GM18508 (cell line): ENCODE measurements at regions not wholly inside any gene's neighbourhood (a gene's known extent, or its start where the extent isn't known, plus 50 kb on each side); places are given as distances from the start of the nearest gene placed in this dataset.

Source experiments
- ATAC-seq: cut with Tn5 transposase; IDR thresholded peaks from one replicate; pipeline ENCODE4 v1.9.1; 2021; ENCODE audit warnings: moderate number of reproducible peaks; ENCODE audit not compliant: insufficient read depth, unreplicated experiment

DNA sequence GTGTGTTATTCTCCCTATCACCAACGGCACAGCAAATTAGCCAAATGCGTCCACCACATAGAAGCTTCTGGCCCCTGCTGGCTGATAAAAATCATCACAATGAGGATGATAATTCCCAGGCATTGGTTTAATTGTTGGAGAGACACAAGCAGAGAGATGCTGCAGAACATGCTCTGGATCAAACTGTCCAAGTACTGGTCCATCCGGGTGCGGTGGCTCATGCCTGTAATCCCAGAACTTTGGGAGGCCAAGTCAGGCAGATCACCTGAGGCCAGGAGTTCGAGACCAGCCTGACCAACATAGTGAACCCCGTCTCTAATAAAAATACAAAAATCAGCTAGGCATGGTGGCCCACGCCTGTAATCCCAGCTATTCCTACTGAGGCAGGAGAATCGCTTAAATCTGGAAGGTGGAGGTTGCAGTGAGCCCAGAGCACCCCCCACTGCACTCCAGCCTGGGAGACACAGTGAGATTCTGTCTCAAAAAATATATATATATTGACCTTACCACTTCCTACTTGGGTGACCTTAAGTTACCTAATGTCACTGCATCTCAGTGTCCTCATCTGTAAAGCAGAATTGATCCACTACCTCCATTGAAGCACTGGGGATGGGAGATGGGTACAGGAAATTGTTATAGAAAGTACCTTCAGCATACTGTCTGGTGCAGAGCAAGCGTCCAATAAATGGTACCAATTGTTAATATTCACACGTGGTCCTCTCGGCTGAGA, 83.7 kb upstream of the EGLN3 start:
- no peak for ATAC-seq

- no peak for ATAC-seq
Measured at GRCh38 chr14:34032720-34033119, 81.8 kb upstream of the EGLN3 start.

- no peak for ATAC-seq
Measured at GRCh38 chr14:34030864-34031263, 80.0 kb upstream of the EGLN3 start.

DNA sequence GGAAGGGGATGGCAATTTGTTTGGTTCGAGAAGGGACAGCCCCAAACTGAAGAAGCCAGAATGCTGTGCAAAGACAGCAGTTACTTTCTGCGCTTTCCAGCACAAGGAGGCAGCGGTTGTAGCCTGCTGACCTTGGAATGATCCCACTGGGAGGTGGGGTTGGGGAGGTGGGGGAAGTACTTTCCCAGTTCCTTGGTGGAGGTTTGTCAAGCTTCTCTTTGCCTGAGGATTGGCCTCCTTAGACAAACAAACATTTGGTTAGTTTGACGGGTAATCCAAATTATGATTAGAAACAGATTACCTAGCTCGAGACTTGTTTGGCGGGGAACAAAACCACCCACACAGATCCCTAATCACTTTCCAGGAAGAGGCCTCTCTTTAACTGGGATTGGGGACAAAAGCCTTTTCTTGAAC, 79.1 kb upstream of the EGLN3 start:
- no peak for ATAC-seq

GRCh38 chr14:34027990-34028495, 77.2 kb upstream of the EGLN3 start:
- no peak for ATAC-seq

DNA sequence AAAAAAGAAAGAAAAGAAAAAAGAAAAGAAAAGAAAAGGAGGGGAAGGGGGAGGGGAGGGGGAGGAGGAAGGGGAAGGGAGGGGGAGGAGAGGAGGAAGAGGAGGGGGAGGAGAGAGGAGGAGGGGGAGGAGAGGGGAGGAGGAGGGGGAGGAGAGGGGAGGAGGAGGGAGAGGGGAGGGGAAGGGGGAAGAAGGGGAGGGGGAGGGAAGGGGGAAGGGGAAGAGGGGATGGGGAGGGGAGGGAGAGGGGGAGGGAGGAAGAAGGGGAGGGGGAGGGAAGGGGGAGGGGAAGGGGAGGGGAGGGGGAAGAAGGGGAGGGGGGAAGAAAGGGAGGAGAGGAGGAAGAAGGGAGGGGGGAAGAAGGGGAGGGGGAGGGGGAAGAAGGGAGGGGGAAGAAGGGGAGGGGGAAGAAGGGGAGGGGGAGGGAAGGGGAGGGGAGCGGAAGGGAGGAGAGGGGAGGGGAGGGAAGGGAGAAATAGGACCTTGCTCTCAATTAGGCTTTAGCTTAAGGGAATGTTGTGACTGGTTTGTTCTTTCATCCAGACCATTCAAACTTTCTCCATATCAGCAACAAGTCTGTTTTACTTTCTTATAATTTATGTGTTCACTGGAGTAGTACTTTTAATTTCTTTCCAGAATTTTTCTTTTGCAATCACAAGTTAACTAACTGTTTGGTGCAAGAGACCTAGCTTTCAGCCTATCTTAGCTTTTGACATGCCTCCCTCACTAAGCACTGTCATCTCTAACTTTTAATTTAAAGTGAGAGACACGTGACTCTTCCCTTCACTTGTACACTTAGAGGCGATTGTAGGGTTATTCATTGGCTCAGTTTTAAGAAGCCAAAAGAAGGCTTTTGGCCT, 76.5 kb upstream of the EGLN3 start:
- ATAC-seq = no peak

DNA sequence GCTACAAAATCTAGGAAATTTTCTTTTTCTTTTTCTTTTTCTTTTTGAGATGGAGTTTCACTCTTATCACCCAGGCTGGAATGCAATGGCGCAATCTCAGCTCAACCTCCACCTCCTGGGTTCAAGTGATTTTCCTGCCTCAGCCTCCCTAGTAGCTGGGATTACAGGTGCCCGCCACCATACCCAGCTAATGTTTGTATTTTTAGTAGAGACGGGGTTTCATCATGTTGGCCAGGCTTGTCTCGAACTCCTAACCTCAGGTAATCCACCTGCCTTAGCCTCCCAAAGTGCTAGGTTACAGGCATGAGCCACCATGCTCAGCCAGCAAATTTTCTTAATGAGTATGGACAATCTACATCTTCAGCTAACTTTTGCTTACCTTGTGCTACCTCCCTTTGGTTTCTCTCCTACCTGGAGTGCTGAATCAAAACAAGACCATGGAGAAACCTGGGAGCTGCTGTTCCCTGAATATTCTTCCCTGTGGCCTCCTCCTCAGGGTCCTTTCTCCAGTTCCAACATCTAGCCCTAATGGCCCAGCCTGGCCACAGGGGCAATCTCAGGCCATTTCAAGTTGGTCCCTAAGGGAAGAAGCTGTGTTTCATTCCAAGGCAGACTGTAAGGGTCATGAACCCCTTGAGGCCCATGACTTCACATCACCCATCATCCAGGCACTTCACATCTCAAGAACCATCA, 74.6 kb upstream of the EGLN3 start:
- no peak for ATAC-seq

DNA sequence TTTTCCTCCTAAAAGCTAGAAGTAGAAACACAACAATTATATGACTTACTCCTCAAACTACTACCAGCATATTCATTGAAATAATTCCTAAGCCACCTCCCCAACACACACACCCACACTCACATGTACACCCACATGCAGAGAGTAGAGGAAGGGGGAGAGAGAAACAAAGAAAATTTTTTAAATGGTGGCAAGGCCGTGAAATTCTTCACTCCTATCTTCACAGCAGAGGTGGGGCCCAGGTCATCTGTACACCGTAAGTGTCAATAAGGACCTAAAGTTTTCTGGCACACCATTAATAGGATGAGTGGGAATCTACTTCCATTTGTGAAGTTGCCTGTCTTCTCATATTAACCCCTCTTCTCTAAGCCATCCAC, 73.9 kb upstream of the EGLN3 start:
- ATAC-seq = no peak

DNA sequence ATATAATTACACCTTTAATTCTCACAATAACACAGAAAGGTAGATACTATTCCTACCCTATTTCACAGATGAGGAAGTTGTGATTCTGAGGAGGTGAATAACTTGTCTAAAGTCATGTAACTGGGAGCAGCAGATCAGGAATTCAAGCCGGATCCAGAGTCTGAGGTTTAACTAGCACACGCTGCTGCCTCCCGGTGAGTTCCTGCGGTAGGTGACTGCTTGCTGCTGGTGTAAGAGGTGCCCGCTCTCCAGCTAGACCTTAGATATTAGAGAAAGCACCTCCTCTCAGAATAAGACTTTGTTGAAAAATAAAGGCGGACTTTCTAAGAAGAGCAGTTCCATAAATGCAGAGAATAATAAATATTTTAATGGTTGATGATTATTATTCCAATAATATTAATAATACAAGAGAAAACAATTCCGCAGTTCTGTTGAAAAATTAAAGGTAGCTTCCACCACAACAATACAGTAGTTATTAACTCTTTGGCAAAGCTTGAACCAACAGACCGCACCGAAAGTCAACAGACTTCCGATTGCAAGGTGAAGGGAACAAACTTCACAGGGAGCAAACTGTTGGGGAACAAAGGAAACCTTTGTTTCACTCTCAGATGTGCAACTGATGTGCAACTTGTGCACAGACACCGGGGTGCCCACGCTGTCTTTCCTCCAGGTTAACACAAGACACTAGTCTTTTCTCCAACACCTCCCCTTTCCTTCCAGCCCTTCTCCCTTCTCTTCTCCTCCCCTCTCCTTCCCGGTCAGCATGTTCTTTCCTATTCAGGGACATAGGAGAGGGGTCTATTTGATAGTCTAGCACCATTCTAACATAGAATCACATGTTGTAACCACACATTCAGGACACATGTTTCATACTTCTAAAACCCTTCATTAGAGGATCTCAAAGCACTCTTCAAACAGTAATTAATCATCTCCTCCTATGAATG, 73.2 kb upstream of the EGLN3 start:
- no peak for ATAC-seq

DNA sequence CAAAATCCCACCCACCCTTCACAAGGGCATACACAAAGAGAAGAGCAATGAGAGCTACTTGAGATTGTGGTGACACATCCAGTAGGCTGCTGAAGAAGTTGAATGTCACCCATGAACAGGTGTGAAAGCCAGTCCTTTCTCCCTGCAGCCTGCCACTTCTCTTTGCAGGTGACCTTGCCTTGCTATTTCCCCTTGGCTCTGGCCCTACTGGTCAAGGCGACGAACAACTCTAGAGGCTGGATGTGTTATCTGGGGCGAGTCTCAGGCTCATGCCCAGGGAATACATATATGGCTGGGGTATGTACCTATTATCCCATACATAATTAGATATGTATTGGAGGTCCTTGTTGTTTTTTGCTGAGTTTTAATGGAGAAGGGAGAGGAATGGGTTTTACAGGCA, 70.2 kb upstream of the EGLN3 start:
- ATAC-seq = no peak

GRCh38 chr14:34020014-34020413, 69.1 kb upstream of the EGLN3 start:
- no peak for ATAC-seq

GRCh38 chr14:34018564-34019244, 67.8 kb upstream of the EGLN3 start:
- ATAC-seq = peak; percentile 60

DNA sequence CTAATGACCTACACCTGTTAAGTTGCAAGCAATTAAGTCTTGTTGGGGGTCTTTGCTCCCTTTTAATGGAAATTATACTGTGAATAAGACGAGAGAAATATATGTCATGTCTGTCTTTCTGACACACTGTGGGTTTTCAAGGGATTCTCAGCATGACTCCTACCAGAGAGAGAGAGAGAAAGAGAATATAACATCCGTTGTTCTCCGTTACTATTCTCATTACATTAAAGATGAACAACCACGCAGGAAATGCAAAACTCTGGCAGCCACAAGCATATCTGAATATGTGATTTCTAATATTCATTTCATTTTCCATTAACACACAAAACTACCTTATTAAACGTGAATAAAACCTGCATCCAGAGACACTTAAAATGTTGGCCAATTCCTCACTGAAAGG, 67.3 kb upstream of the EGLN3 start:
- ATAC-seq = no peak

- ATAC-seq = no peak
Measured at GRCh38 chr14:34015383-34015782, 64.5 kb upstream of the EGLN3 start.

DNA sequence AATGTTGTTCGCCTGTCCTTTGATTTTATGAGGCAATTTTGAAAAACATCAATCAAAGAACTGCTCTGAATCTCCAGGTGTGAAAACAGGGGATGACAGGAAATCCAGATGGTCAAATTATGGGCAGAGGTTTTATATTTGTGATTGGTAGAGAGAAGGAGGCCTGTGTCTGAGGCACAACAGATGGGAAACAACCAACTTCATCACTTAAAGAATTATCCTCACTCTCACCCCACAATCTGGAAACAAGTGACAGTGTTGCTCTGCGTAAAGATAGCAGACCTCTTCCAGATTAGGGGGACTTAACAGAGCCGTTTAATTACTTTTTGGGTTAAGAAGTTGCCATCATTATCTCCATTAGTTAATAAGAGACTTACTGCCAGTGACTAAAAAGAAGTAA, 64.1 kb upstream of the EGLN3 start:
- ATAC-seq = no peak

DNA sequence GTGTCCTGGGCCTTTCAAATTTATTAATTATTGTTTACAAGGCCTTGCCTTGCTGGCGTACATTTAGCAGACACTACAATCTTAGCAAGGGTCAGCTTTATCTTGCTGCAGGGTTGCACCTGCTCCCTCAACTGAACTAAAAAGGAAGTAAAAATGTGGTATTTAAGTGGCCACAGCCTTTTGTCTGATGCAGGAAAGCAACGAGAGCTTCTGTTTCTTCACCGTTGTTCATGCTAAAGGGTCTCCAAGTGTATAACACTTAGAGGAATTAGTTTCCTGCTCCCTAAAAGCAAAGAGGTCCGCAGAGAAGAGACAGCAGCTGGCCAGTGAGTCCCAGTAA, 62.8 kb upstream of the EGLN3 start:
- ATAC-seq = peak; percentile 35

DNA sequence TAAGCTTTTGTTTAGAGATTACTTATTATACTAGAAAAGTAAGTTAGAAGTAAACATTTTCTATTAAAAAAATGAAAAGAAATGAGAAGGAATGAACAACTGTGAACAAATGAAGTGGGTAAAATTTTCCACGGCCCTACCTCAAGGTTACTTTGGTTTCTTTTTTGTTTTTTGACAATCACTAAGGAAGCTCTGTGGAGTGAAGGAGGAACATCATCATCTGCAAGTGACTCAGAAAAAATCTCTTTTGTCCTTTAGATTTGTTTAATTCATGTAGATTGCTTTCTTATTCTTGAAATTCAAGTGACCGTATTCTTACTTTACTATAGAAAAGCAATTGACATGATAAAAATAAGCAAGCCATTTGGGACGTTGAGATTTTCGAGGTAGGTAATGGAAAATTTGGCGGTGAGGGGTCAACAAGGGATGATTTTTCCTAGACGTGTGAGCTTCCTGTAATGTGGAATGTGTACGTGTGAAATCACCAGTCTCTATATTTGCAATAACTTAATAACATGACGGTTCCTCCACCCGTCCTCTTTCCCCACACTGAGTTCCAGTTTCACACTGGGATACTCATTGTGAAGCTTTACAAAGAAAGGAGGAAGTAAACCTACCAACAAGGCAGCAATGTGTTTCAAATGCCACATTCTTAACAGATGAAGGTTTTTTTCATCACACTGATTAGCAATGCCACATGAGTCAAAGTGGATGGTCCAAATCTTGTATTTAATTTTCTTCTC, 62.3 kb upstream of the EGLN3 start:
- peak; percentile 74 for ATAC-seq

DNA sequence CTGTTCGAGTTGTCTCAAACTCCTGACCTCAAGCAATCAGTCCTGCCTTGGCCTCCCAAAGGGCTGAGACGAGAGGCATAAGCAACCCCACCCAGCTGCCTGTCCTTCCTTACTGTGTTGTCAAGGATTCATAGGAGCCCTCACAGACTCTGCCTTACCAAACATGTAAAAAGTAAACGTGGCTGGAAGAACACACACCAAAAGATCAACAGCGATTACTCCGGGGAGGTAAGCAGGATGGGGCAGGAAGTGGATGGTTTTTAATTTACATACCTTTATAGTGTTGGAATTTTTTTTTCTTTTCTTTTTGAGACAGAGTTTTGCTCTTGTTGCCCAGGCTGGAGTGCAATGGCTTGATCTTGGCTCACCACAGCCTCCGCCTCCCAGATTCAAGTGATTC, 61.5 kb upstream of the EGLN3 start:
- ATAC-seq = no peak

GRCh38 chr14:34009956-34010355, 59.1 kb upstream of the EGLN3 start:
- no peak for ATAC-seq
